HG02588 (cell line): ENCODE measurements at regions not wholly inside any gene's neighbourhood (a gene's known extent, or its start where the extent isn't known, plus 50 kb on each side); places are given as distances from the start of the nearest gene placed in this dataset.

Experiments used
- ATAC-seq: cut with Tn5 transposase; IDR thresholded peaks from one replicate; pipeline ENCODE4 v1.9.1; 2021; ENCODE audit warnings: mild to moderate bottlenecking, moderate library complexity; ENCODE audit not compliant: unreplicated experiment

DNA sequence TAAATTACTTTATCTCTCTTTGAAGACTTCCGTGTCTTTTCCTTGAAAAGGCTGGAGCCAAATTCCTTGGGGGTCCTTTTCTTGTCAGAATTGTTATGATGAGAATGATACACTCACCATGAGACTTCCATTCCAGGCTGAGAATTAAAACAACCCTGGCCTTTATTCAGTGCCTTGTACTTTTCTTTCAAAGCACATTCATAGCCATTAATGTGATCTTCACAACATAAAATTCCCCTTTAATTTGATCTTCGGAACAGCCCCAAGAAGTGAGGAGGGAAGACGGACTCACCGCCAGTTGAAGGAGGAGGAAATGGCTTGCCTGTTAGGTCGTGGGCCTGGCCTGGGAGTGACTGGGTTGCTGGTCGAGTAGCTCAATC, 127.3 kb downstream of the DDX1 start:
- ATAC-seq, result no peak

- ATAC-seq, result no peak
Observed at GRCh38 chr2:15719566-15720313, 128.1 kb downstream of the DDX1 start.

DNA sequence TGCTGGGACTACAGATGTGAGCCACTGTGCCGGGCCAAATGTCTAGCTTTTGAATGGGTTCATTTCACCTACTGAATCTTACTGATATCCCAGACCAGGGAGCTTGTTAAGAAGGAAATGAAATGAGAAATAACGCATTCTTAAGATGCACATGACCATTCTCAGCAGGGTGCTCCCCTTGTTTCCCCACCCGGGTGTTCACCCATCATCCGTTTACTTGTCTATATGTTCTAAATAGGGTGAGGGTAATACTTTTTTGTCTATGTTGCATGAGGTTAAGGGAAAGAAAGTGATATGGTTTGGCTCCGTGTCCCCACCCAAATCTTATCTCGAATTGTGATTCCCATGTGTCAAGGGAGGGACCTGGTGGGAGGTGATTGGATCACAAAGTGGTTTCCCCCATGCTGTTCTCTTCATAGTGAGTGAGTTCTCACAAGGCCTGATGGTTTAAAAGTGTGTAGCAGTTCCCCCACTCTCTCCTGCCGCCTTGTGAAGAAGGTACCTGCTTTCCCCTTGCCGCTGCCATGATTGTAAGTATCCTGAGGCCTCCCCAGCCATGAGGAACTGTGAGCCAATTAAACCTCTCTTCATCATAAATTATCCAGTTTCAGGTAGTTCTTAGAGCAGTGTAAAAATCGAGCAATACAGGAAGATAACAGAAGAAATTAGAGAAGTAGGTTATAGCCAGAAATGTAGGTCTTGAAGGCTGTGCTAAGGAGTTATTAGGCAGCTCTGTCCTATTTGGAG, 129.1 kb downstream of the DDX1 start:
- ATAC-seq, result no peak

- no peak for ATAC-seq
Observed at GRCh38 chr2:15721411-15722067, 129.9 kb downstream of the DDX1 start.

DNA sequence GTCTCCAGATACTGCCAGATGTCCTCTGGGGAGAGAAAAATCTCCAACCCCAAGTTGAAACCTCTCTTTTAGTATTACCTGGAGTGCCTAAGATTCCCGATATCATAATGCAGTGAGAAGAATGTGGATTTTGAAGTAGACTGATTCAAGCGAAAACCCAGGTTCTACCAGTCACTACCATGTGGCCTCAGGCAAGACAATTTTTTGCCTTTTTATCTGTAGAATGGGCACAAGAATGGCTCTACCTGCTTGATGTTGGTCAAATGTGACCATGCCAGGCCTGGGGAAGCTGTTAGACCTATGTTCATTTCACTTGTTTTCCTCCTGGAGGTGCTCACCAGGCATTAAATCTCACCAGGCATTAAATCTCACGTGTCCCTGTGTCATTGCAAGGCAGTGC, 131.3 kb downstream of the DDX1 start:
- no peak for ATAC-seq

- ATAC-seq, result no peak
Observed at GRCh38 chr2:15724235-15724634, 132.6 kb downstream of the DDX1 start.

GRCh38 chr2:15725101-15725781, 133.6 kb downstream of the DDX1 start:
- no peak for ATAC-seq

DNA sequence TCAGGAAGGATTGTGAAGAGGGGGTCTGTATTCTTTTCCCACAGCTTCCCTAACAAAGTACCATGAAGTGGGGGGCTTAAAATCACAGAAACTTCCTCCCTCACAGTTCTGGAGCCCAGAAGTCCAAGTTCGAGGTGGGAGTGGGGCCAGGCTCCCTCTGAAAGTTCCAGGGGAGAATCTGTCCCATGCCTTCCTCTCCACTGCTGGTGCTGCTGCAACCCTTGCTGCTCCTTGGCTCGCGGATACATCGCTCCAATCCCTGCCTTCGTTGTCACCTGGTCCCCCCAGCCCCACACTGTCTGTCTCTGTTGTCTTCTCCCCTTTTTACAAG, 134.1 kb downstream of the DDX1 start:
- ATAC-seq, result no peak

DNA sequence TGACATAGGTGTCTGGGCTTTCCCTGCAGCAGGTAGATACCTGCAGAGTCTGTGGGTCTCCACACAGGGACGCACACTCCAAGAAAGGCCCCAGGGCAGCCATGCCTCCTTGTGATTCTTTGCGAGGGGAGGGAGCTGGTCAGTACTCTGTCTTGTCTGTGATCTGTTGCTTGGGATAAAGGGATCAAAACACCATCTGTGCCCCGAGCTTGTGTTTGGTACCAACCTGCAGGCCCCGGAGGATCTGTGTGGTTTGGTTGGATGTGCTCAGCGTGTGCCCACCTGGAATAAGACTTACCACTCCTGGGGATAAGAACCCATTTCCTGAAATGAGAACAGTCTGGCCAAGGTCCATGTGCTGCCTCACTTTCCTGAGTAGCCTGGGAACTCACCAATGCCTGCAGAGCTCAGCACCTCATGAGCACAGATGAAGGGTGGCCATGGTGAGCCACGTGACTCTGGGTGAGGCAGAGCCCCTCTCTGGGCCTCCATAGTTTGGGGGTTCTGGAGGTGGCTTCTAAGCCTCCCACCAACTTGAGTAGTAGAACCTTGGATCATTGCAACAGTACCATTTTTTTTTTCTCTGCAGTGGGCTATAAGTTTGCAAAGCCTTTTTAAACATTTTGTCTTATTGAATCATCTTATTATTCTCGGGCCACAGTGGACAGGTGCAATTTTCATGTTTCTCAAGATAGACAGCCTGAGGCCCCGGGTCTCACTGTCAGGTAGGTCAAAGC, 134.8 kb downstream of the DDX1 start:
- ATAC-seq, result no peak

DNA sequence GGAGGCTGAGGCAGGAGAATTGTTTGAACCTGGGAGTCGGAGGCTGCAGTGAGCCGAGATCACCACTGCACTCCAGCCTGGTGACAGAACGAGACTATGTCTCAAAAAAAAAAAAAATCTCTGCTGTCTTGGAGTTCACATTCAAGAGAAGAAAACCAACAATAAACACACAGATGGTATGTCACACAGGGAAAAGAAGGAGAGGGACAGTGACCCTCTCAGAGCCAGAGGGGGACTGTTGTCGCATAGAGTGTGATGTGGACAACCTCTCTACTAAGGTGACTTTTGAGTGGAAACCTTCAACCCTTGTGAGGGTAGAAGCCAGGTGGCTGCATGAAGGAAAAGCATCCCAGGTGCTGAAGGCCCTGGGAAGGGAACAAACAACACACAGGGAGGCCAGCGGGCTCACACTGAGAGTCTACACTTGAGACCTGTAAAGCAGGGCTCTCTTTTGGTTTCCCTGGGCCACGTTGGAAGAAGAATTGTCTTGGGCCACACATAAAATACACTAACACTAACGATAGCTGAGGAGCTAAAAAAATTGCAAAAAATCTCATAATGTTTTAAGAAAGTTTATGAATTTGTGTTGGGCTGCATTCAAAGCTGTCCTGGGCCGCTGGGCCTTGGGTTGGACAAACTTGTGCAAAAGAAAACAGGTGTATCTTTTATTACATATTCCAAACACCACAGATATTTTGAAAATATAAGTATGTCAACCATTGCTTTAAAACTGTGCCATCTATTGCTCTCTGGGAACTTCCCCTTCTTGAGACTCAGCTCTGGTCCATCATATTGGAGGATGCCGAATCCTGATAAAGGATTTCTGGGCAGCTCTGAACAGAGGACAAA, 136.0 kb downstream of the DDX1 start:
- no peak for ATAC-seq

- ATAC-seq, result no peak
Observed at GRCh38 chr2:15728245-15728938, 136.7 kb downstream of the DDX1 start.

- ATAC-seq, result no peak
Observed at GRCh38 chr2:15729001-15729400, 137.3 kb downstream of the DDX1 start.

- ATAC-seq, result no peak
Observed at GRCh38 chr2:15729709-15730544, 138.3 kb downstream of the DDX1 start.

DNA sequence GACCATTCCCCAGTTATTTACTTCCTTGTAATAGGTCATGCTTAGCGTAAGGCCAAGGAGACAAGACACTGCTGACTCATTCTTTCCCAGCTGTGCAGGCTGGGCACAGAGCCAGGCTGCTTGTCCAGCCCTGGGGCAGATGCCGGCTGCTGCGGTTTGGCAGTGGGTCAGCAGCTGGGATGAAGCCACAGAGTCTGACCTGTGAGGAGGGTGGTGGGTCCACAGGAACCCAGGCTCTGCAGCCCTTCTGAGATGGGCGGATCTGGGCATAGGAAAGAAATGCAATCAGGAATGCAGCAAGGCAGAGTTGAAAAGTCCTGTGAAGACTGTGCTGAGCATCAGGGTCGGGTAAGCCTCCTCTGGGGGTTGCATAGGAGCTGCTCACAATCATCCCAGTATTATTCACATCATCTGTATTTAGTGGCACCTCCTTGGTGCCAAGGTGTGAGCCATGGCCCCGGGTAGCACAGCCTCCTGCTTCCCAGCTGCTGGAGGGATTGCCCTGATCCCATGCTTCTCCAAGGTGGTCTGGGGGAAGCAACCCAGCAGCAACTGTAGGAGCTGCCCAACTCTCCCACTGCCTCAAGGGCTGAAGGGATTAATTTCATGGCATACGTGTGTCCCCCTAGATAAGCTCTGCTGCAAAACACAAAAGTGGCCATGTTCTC, 139.0 kb downstream of the DDX1 start:
- peak; percentile 56 for ATAC-seq

GRCh38 chr2:15731213-15731888, 139.7 kb downstream of the DDX1 start:
- ATAC-seq, result no peak

GRCh38 chr2:15731889-15732271, 140.2 kb downstream of the DDX1 start:
- ATAC-seq, result no peak

DNA sequence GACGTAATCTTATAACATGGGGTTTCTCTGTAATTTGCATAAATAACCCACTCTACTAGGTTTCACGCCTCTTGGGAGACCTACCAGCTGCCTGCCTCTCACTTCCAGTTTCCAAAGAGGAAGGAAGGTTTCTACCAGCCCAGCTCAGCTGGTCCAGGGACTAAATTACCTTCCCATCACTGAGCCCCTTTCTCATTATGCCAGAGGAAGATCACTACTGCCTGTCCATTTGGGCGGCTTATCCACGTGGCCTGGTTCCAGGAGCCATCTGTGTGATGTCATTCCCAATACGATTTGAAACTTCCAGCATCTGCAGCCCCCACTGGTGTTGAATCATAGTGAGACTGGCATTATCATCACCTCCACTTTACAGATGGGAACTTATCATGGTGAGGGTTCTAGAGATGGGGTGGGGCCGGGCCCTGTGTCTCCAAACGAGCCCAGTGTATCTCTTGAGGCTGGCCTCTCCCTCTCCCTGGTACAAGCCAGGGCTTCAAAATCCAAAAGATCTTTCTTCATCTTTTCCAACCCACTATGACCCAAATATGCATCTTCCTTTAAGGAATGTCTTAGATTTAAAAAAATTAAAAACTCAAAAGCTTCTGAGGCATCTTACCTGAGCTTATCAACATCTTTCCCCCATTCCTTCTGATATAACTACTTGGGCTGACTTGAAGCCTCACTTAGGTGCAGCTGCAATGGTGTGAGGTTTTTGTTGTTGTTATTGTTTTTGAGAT, 140.8 kb downstream of the DDX1 start:
- peak; percentile 96 for ATAC-seq
